GM21786 (cell line): ENCODE measurements at regions not wholly inside any gene's neighbourhood (a gene's known extent, or its start where the extent isn't known, plus 50 kb on each side); places are given as distances from the start of the nearest gene placed in this dataset.
"Not testable (repeated sequence)": the region's sequence is repeated elsewhere in the genome, so short reads cannot be mapped to it uniquely, and the experiment has no call there.

ENCODE experiments used
- ATAC-seq: cut with Tn5 transposase; IDR thresholded peaks from one replicate; pipeline ENCODE4 v1.9.1; 2021; ENCODE audit not compliant: unreplicated experiment

DNA sequence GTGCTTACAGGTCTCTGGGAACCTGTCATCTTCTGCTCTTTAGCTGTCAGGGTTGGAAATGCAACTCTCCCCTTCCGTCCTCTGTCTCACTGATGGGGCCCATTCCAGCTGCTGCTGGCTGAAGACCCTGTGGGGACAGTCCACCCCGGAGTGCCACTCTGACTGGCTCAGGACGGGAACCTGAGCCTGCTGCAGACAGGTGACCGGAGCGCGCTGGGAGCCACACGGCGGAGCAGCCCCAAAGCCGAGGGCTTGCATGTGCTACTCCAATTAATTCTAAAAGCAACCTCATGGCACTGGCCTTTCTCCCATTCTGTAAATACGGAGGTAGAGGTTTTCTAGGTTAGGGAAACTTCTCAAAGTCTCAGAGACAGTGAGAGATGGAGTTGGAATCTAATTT lies 223.5 kb upstream of the PITRM1 start:
- ATAC-seq = no peak

DNA sequence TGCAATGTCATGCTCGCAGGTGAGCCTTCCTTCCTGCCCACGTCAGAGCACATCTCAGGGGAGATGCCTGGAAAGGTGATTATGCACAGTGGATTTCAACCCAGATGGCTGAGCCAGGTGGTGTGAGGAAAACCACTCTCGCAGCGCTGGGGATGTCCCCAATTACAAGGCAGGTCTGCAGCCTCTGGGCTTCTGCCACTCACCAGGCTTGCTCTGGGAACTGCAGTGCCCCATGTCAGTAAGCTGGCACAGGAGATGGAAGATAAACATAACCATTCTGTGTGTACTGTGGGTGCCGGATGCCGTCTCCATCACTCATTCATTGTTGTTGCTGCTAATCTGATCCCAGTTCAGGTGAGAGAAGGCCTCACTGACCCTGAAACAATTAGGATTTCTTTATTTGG lies 222.9 kb upstream of the PITRM1 start:
- ATAC-seq = no peak

DNA sequence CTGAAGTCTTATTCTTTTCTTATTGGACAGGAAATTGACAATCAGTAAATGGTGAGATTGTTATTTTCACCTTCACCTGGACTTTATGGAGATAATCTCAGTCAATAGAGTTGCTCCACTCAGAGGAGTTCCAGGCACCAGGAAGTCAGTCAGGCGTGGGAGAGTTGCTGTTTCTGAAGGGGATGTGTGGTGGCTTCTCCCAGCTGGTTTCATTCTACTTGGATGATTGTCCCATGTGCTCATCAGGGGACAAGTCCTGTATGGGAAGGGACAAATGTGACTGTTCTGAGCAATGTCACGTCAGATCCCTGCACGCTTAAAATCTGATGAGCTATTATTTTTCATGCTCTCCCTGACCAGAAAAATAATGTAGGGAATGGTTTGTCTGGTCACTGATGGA lies 222.5 kb upstream of the PITRM1 start:
- no peak for ATAC-seq

DNA sequence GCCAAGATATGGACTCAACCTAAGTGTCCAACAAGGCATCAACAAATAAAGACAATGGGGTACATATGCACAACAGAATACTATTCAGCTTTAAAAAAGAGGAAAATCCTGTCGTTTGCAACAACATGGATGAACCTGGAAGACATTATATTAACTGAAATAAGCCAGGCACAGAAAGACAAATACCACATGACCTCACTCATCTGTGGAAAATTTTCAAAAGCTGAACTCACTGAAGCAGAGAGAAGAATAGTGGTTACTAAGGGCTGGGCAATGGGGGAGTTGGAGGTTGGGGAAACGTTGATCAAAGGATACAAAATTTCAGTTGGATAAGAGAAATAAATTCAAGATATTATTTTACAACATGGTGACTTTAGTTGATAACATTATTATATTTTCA lies 221.4 kb upstream of the PITRM1 start:
- no peak for ATAC-seq

DNA sequence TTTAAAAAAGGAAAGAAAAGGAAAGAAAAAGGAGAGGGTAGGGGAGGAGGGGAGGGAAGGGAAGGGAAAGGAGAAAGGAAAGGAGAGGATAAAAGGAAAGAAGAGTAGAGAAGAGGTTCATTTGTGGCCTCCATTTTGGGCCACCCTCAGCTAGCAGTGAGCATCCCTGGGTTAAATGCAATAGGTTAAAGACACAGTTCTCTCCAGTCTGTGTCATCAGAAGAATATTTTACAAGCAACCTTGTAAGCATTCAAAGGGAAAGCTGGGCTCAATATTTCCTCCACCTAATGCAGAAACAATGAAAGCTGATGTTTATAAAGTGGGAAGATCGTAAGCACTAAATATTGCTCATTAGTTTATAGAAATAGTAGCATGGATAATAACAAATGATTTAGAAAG lies 219.1 kb upstream of the PITRM1 start:
- ATAC-seq = no peak

DNA sequence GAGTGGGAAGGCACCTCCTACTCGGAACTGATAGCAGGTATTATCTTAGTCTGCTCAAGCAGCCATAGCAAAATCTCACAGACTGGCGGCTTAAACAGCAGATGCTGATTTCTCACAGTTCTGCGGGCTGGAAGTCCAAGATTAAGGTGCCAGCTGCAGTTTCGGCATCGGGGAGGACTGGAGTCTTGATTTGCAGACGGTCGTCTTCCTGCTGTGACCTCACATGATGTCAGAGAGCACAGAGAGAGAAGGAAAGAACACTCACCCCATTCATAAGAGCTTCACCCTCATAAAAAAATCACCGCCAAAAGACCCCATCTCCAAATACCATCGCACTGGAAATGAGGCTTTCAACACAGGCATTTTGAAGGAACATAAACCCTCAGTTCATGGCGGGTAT lies 216.5 kb upstream of the PITRM1 start:
- no peak for ATAC-seq

DNA sequence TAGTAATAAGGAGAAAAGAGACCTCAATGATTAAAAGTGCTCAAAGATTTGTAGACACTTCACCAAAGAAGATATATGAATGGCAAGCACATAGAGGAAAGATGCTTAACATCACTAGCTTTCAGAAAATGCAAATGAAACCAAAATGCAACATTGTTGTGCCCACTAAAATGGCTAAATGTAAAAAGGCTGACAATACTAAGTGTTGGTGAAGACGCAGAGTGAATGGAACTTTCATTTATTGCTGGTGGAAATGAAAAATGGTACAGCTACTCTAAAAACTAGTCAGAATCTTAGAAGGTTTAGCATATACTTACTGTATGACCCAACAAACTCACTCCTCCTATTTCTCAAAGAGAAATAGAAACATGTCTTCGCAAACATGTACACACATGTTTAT lies 212.9 kb upstream of the PITRM1 start:
- ATAC-seq = no peak

DNA sequence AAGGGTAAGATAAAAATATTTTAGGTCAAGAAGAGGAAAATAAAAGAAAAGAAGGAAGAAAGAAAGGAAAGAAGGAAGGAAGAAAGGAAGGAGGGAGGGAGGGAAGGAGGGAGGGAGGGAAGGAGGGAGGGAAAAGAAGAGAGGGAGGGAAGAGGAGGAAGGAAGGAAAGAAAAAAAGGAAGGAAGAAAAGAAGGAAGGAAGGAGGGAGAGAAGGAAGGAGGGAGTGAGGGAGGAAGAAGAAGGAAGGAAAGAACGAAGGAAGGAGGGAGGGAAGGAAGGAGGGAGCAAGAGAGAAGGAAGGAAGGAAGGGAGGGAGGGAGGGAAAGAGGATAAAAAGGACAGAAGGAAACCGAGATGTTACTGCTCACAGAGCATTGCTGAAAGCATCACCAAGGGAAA lies 209.5 kb upstream of the PITRM1 start:
- no peak for ATAC-seq

DNA sequence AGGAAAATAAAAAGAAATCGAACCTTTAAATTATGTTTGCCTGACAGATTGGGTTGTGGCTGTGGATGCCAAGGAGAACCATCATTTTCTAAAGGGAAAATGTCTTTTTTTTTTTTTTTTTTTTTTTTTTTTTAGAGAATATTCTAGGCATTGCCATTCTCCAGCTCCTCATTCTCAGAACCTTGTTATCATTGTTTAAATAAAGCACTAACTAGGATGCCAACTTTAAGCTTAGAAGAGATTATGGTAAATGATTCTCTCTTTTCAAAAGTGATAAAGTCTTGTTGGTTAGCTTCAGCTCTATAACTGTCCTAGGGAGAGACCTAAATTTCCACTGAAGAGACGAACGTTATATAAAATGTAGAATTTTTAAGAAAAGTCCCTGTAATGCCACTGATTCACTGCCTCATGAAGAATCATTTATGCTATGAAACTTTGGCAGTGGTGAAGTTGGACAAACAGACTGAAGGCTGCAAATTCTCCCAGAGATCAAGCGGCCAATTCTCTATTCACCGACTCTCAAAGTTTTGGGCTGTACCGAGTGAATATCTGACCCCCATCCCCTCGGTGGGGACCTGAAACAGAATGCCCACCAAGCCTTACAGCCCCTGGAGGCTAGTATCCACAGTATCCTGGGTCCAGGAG lies 207.9 kb upstream of the PITRM1 start:
- no peak for ATAC-seq

DNA sequence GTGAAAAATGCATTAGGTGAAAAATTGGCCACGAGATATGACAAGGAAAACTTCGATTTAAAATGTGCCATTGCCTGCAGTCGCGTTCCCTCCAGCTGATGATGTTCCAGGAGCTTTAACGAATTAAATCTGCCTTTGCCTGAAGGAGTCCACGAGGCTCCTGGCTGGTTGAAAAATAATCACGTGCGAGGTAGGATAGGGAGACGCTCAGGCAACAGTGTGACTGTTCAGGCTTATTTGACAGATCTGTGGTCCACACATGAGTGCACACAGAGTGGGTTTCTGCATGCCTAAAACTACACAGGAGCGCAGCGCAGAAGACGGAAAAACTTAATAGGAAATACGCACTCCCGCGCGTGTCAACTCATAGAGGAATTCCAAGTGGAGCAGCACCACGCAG lies 204.0 kb upstream of the PITRM1 start:
- no peak for ATAC-seq

DNA sequence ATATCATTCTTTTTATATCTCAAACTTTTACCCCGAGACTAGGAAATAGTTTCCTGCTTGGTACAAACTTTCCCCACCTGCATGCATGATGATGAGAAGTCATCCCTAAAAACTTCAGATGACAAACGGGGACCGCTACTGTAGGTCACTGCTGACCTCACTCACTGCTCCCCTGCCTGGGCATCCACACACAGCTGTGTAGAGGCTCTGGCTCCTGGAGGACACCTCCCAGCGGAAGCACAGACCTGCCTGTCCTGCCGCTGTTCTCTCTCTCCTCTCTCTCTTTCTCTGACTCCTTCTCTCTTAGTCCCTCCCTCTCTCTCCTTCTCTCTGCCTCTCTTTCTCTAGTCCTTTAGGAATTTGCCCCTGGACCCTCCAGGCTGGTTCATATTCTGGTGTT lies 202.9 kb upstream of the PITRM1 start:
- no peak for ATAC-seq

DNA sequence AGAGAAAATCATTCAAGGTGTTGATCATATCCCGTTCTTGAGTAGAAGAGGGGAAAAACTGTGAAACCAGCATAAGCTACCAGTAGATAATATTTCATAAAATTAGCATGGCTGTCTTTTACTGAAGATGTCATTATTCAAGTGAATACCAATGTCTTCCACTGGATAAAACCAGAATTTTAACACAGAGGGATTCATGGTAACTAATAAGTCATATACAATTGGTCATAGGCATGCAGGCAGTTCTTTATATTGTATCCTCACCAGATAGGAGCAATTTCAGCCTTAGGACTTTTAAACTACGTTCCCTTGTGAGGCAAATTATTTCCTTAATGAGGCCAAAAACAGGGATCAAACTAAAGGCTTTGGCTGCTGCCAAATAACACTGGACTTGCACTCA lies 202.3 kb upstream of the PITRM1 start:
- ATAC-seq = no peak

DNA sequence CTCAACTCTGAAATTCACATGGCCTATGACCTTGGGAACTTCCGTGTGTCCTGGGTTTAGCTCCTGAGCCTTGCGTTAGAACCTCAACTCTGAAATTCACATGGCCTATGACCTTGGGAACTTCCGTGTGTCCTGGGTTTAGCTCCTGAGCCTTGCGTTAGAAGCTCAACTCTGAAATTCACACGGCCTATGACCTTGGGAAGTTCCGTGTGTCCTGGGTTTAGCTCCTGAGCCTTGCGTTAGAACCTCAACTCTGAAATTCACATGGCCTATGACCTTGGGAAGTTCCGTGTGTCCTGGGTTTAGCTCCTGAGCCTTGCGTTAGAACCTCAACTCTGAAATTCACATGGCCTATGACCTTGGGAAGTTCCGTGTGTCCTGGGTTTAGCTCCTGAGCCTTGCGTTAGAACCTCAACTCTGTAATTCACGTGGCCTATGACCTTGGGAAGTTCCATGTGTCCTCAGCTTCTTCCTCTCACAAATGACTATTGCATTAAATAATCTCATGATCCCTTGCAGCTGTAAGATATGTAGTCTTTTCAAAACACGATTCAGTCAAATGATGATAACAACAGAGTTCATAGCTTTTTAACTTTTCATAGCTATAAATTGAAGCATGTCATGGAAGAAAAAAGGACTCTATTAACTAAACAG lies 200.9 kb upstream of the PITRM1 start:
- ATAC-seq = not testable (repeated sequence)

DNA sequence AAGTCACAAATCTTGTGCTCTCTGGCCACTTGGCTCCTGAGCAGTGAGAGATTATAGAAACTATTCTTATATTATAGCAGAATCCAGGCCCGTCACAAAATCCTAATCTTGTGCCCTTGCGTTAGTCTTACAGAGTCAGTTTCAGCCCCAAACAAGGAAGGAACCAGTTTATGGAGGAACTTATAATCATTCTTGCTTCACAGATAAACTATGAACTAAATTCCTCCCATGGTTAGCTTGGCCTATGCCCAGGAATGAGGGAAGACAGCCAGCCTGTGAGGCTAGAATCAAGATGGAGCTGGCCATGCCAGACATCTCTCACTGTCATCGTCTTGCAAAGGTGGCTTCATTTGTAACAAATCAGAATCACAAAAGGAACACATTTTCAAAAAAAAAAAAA lies 199.7 kb upstream of the PITRM1 start:
- no peak for ATAC-seq

DNA sequence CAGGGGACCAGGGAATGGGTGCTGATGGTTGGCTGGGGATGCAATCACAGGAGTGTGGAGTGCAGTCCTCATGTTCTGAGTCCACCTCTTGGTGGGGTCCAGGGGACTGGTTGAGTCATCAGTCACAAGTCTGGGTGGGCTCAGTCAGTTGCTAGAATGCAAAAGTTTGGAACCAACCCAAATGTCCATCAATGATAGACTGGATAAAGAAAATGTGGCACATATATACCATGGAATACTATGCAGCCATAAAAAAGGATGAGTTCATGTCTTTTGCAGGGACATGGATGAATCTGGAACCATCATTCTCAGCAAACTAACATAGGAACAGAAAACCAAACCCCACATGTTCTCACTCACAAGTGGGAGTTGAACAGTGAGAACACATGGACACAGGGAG lies 199.0 kb upstream of the PITRM1 start:
- ATAC-seq = not testable (repeated sequence)

DNA sequence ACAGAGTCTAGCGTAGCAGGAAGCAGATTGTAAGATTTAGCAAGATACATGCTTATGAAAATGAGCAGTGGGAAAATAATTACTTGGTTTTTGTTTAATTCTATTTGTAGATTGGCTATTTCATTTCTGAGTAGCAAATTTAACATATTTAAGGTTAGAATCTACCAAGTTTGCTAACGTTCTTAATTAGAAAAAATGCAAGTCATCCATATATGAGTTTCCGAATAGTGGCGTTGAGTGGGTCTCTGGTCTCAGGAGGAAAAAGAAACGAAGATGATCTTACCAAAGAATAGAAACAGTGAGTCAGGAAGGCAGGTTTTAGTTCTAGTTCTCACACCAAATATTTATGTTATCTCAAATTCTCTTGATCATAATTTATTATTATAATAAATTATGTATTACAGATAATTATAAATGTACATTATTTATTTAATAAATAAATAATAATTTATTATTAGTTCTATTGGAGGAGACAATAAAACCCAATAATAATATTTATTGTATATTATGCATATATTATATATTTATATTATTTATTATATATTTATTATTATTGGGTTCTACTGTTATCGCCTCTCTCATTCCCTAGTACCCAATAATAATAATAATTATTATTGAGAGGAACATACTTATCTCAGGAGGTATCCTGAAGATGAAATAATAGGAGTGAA lies 194.3 kb upstream of the PITRM1 start:
- ATAC-seq = no peak

DNA sequence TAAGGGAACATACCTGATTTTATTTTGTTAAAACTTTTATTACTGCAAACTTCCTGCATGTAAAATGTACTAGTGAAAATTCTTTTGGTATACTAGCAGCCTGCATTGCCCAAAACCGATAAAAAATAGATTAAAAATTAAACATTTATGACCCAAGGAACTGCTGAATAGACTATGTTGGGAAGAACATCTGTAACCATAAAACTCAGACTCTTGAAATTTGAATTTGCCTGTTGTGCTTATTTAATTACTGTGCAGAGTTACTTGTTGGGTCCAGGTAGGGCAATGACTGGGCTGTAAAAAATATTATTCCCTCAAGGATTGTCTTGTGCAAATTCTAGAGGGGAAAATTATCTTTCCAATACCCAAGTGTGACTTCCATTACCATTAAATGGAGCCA lies 193.5 kb upstream of the PITRM1 start:
- ATAC-seq = no peak

DNA sequence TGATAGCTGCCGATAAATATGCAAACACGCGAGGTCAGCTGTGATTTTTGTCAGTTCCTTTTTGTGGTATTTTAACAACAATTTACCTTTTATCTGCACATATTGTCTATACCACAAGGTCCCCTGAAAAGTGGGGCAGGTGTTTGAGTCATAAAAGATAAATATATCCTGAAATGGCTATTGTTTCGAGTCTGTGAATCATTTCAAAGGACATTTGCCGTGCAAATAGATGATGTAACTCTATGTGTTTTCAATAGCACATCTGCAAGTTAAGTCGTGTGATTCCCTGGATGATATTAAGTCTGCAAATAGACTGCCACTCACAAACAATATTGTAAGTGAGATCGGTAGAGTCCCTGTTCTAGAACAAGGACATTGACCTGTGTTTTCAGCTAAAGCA lies 193.0 kb upstream of the PITRM1 start:
- ATAC-seq = no peak

DNA sequence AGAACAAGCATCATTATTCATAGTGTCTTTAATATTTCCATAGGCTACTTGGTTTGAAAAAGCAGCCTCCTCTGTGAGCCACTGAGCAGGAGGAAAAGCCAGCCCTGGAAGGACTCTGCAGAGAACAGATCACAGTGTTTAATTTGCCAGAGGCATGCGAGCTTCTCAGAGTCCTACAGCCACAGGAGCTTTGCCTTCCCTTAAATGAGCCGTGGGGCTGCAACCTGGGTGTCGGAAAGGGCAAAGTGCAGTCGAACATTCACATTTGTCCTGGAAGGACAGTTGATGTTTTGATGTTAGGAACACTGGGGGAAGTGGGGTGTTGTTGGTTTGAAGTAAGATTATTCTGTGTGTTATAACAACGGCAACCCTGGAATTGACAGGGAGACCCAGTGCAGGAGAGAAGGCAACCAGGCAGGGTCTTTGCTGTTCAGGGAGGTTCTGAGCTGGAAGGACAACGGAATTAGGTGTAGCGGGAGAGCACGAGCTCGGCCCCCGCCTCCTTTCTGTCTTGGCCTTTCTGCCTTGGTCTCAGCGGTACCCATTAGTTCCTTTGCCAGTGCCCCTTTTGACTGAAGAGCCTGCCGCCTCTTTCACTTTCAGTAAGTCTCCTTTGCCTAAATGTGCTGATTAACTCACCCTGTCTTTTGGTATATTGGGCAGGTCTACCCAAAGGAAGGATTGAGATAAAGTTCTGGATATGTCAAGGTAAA lies 192.3 kb upstream of the PITRM1 start:
- no peak for ATAC-seq

DNA sequence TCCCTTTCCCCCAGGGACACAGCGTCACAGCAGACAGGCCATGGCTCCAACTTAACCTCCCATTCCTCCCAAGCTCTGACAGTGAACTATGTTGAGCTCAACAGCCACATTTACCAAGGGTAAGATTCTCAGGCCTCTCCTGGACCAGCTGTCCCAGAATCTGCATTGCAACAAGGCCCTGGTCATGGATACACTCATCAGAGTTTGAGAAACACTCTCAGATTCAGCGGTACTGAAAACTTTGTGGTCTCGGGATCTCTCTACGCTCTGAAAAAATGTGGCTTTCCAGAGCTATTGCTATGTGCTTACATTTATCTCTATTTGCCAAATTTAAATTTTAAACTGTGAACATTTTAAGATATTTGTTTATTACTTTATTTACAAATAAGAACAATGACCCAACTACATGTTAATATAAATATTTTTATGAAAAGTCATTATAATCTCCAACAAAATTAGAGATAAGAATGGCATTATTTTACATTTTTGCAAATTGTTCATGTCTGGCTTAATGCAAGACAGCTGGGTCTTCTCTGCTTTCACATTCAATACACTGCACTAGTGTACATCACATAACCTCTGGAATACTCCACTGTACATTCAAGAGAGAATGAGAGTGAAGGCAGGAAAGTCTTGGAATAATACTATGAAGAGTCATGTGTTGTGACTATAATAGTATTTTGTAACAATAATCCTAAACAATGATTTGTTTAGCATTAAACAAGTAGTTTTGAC lies 190.9 kb upstream of the PITRM1 start:
- ATAC-seq = no peak

DNA sequence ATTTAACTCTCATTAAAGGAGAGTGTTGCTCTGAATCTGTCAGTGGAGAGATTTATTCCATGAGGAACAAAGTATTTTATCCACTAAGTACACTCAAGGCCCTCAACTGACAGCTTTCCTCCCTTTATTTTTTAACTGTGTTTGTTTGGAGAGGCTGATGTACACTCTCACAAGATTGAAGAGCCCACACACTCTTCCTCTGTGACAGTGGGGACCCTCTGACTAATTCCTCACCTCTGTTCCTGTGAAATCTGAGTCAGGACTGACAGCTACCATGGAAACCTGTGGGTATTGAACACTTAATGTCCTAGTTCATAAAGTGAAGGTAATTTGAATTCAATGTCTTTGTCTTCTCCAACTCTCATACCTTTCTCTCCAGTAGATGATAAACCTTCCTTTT lies 189.8 kb upstream of the PITRM1 start:
- no peak for ATAC-seq
